ENCODE measurements at regions not wholly inside any gene's neighbourhood (a gene's known extent, or its start where the extent isn't known, plus 50 kb on each side); places are given as distances from the start of the nearest gene placed in this dataset.

DNA sequence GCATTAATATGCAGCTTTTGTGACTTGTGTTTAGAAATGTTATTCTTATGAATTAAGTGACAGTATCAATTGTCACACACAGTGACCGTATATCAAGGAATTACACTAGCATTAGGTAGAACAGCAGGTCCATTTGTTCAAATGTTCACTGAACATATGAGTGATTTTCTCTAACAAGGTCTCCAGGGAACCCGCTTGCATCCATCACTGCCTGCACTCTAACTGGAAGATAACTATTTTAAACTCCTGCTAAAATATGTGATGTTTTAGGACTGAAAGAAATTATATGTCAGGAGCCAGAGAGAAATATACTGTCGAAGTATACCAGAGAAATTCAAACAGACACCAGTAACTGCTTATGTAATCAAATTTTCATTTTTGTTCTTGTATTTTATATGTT, 1395.7 kb downstream of the PCDH18 start:
- ChIA-PET POLR2A (no interaction called here), CTCF (no interaction called here)
- in situ Hi-C loops (cut with HindIII; ENCODE audit: low pct_unique_long_range_greater_than_20kb, low sequenced_read_pairs): no loop called here
- no TSS peak for BruUV-seq (replicated peaks)
- Histone ChIP-seq H3K4me3 (ENCODE audit: low read depth in 2 of 2, low read length in 2 of 2) (no peak overlapping the region), H3K9me3 (ENCODE audit: control insufficient read depth, insufficient read depth, low read depth, low read length) (no peaks in the 10 kb centered on the region), H3K27me3 (ENCODE audit: control insufficient read depth, insufficient read depth, low read length) (no peaks in the 10 kb centered on the region), H3K36me3 (ENCODE audit: control insufficient read depth, insufficient read depth, low read length) (no peaks in the 10 kb centered on the region), H3K4me1 (ENCODE audit: control insufficient read depth, insufficient read depth, low read length) (no peaks in the 10 kb centered on the region), H3K27ac (ENCODE audit: low read length) (no peak overlapping the region)
- ATAC-seq (no peak), DNase-seq (ENCODE audit: low read depth, low spot score) (no peak)
- intact Hi-C loops (cut with micrococcal nuclease; ENCODE audit: unreplicated experiment): no loop called here
- TF ChIP-seq, protein P1, sequence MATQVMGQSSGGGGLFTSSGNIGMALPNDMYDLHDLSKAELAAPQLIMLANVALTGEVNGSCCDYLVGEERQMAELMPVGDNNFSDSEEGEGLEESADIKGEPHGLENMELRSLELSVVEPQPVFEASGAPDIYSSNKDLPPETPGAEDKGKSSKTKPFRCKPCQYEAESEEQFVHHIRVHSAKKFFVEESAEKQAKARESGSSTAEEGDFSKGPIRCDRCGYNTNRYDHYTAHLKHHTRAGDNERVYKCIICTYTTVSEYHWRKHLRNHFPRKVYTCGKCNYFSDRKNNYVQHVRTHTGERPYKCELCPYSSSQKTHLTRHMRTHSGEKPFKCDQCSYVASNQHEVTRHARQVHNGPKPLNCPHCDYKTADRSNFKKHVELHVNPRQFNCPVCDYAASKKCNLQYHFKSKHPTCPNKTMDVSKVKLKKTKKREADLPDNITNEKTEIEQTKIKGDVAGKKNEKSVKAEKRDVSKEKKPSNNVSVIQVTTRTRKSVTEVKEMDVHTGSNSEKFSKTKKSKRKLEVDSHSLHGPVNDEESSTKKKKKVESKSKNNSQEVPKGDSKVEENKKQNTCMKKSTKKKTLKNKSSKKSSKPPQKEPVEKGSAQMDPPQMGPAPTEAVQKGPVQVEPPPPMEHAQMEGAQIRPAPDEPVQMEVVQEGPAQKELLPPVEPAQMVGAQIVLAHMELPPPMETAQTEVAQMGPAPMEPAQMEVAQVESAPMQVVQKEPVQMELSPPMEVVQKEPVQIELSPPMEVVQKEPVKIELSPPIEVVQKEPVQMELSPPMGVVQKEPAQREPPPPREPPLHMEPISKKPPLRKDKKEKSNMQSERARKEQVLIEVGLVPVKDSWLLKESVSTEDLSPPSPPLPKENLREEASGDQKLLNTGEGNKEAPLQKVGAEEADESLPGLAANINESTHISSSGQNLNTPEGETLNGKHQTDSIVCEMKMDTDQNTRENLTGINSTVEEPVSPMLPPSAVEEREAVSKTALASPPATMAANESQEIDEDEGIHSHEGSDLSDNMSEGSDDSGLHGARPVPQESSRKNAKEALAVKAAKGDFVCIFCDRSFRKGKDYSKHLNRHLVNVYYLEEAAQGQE (IDR thresholded peaks at IDR 0.05; ENCODE audit: insufficient read depth in 1 of 2, low read depth in 2 of 2, low read length in 1 of 2): no peak
- TF ChIP-seq, protein P2, sequence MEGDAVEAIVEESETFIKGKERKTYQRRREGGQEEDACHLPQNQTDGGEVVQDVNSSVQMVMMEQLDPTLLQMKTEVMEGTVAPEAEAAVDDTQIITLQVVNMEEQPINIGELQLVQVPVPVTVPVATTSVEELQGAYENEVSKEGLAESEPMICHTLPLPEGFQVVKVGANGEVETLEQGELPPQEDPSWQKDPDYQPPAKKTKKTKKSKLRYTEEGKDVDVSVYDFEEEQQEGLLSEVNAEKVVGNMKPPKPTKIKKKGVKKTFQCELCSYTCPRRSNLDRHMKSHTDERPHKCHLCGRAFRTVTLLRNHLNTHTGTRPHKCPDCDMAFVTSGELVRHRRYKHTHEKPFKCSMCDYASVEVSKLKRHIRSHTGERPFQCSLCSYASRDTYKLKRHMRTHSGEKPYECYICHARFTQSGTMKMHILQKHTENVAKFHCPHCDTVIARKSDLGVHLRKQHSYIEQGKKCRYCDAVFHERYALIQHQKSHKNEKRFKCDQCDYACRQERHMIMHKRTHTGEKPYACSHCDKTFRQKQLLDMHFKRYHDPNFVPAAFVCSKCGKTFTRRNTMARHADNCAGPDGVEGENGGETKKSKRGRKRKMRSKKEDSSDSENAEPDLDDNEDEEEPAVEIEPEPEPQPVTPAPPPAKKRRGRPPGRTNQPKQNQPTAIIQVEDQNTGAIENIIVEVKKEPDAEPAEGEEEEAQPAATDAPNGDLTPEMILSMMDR (IDR thresholded peaks at IDR 0.05): no peak
- no peak for TF ChIP-seq SIN3A (IDR thresholded peaks at IDR 0.05; ENCODE audit: borderline replicate concordance, insufficient read depth, low read depth, low read length)
- no peak for TF ChIP-seq TCF7L2 (IDR thresholded peaks at IDR 0.05; ENCODE audit: low read depth, low read length)
- TF ChIP-seq POLR2AphosphoS5 (IDR thresholded peaks at IDR 0.05; ENCODE audit: low read depth, low read length): no peak

DNA sequence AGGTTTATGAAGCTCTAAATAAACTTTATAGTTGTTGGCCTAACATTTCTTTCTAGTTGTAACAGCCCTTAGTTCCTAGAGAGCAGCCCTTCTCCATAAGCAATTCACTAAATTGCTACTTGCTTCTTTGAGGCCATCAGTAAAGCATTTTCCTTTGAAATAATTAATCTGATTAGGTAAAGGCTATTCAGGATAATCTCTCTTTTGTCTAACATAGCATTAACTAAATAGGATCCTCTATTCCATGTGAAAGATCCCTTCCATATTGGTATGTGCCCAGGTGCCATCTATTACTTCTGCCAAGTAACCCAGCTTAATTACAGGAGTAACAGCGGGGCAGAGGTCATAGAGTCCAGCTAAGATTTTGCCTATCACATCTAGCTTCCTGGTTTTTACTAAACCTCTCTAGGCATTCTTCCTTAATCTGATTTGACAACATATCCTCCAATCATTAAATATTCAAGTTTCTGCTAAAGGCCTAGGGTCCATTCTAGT, 1408.0 kb downstream of the PCDH18 start:
- no peaks in the 10 kb centered on the region for H3K4me1 ChIP-seq (ENCODE audit: control insufficient read depth, insufficient read depth, low read length)
- no peak overlapping the region for H3K27ac ChIP-seq (ENCODE audit: low read length)
- intact Hi-C loops (cut with micrococcal nuclease; ENCODE audit: unreplicated experiment) (no loop called here), in situ Hi-C loops (cut with HindIII; ENCODE audit: low pct_unique_long_range_greater_than_20kb, low sequenced_read_pairs) (no loop called here)
- no peaks in the 10 kb centered on the region for H3K27me3 ChIP-seq (ENCODE audit: control insufficient read depth, insufficient read depth, low read length)
- CTCF ChIA-PET: no interaction called here
- DNase-seq (ENCODE audit: low read depth, low spot score): no peak
- H3K4me3 ChIP-seq (ENCODE audit: low read depth in 2 of 2, low read length in 2 of 2): no peak overlapping the region
- no peak for ATAC-seq
- BruUV-seq (replicated peaks): no TSS peak
- no peaks in the 10 kb centered on the region for H3K9me3 ChIP-seq (ENCODE audit: control insufficient read depth, insufficient read depth, low read depth, low read length)
- H3K36me3 ChIP-seq (ENCODE audit: control insufficient read depth, insufficient read depth, low read length): no peaks in the 10 kb centered on the region
- TF ChIP-seq TCF7L2 (IDR thresholded peaks at IDR 0.05; ENCODE audit: low read depth, low read length): no peak
- TF ChIP-seq, protein P1 (IDR thresholded peaks at IDR 0.05; ENCODE audit: insufficient read depth in 1 of 2, low read depth in 2 of 2, low read length in 1 of 2): no peak
- TF ChIP-seq SIN3A (IDR thresholded peaks at IDR 0.05; ENCODE audit: borderline replicate concordance, insufficient read depth, low read depth, low read length): no peak
- TF ChIP-seq, protein P2 (IDR thresholded peaks at IDR 0.05): no peak
- no peak for TF ChIP-seq POLR2AphosphoS5 (IDR thresholded peaks at IDR 0.05; ENCODE audit: low read depth, low read length)
- POLR2A ChIA-PET: no interaction called here

Data from Panc1 (cell line).